Activated naive CD8-positive, alpha-beta T cell (primary cell): ENCODE measurements at regions not wholly inside any gene's neighbourhood (a gene's known extent, or its start where the extent isn't known, plus 50 kb on each side); places are given as distances from the start of the nearest gene placed in this dataset.
"Not testable (repeated sequence)": the region's sequence is repeated elsewhere in the genome, so short reads cannot be mapped to it uniquely, and the experiment has no call there.

Experiments used
- H3K27ac Mint-ChIP-seq: one replicate; pipeline ENCODE4 v1.8.0; 2021; ENCODE audit warnings: mixed read lengths
- H3K27me3 Mint-ChIP-seq: one replicate; pipeline ENCODE4 v1.8.0; 2021; ENCODE audit warnings: mixed read lengths
- H3K36me3 Mint-ChIP-seq: one replicate; pipeline ENCODE4 v1.8.0; 2021; ENCODE audit warnings: mixed read lengths
- H3K4me1 Mint-ChIP-seq: one replicate; pipeline ENCODE4 v1.8.0; 2021; ENCODE audit warnings: low read depth, mixed read lengths
- H3K4me3 Mint-ChIP-seq: one replicate; pipeline ENCODE4 v1.8.0; 2021; ENCODE audit warnings: mild to moderate bottlenecking, mixed read lengths
- H3K9me3 Mint-ChIP-seq: one replicate; pipeline ENCODE4 v1.8.0; 2021; ENCODE audit warnings: low read depth, mixed read lengths

GRCh38 chr9:126067031-126067734 is 259.4 kb upstream of the MVB12B start:
- Mint-ChIP-seq H3K4me3 (no peak overlapping the region), H3K27me3 (peaks cover 6% of the 10 kb centered on the region), H3K9me3 (no peaks in the 10 kb centered on the region), H3K27ac (no peak overlapping the region), H3K4me1 (no peaks in the 10 kb centered on the region), H3K36me3 (no peaks in the 10 kb centered on the region)

GRCh38 chr9:126068534-126069230 is 257.9 kb upstream of the MVB12B start:
- Mint-ChIP-seq H3K4me3 (no peak overlapping the region), H3K27ac (no peak overlapping the region), H3K9me3 (no peaks in the 10 kb centered on the region), H3K27me3 (peaks cover 9% of the 10 kb centered on the region), H3K4me1 (no peaks in the 10 kb centered on the region), H3K36me3 (no peaks in the 10 kb centered on the region)

GRCh38 chr9:126069400-126069955 is 257.2 kb upstream of the MVB12B start:
- H3K27me3 Mint-ChIP-seq = peaks cover 9% of the 10 kb centered on the region
- no peaks in the 10 kb centered on the region for H3K4me1 Mint-ChIP-seq
- H3K9me3 Mint-ChIP-seq = no peaks in the 10 kb centered on the region
- no peaks in the 10 kb centered on the region for H3K36me3 Mint-ChIP-seq
- no peak overlapping the region for H3K27ac Mint-ChIP-seq
- H3K4me3 Mint-ChIP-seq = no peak overlapping the region

GRCh38 chr9:126070058-126070655 is 256.5 kb upstream of the MVB12B start:
- Mint-ChIP-seq H3K27ac (no peak overlapping the region), H3K9me3 (no peaks in the 10 kb centered on the region), H3K27me3 (peaks cover 9% of the 10 kb centered on the region), H3K4me3 (no peak overlapping the region), H3K36me3 (no peaks in the 10 kb centered on the region), H3K4me1 (no peaks in the 10 kb centered on the region)

- Mint-ChIP-seq H3K9me3 (no peaks in the 10 kb centered on the region), H3K4me1 (no peaks in the 10 kb centered on the region), H3K4me3 (no peak overlapping the region), H3K36me3 (no peaks in the 10 kb centered on the region), H3K27ac (no peak overlapping the region), H3K27me3 (peaks cover 6% of the 10 kb centered on the region)
Measured at GRCh38 chr9:126071076-126071750, 255.4 kb upstream of the MVB12B start.

GRCh38 chr9:126077656-126078055 is 249.0 kb upstream of the MVB12B start:
- not testable (repeated sequence) for H3K9me3 Mint-ChIP-seq, H3K36me3 Mint-ChIP-seq, H3K4me1 Mint-ChIP-seq, H3K4me3 Mint-ChIP-seq, H3K27me3 Mint-ChIP-seq, H3K27ac Mint-ChIP-seq

- Mint-ChIP-seq H3K36me3 (no peaks in the 10 kb centered on the region), H3K27me3 (peaks cover 7% of the 10 kb centered on the region), H3K4me3 (no peak overlapping the region), H3K4me1 (peaks cover 16% of the 10 kb centered on the region), H3K27ac (no peak overlapping the region), H3K9me3 (no peaks in the 10 kb centered on the region)
Measured at GRCh38 chr9:126080641-126081040, 246.0 kb upstream of the MVB12B start.

- Mint-ChIP-seq H3K27me3 (peaks cover 7% of the 10 kb centered on the region), H3K27ac (no peak overlapping the region), H3K4me1 (peaks cover 16% of the 10 kb centered on the region), H3K4me3 (no peak overlapping the region), H3K9me3 (no peaks in the 10 kb centered on the region), H3K36me3 (no peaks in the 10 kb centered on the region)
Measured at GRCh38 chr9:126081746-126082145, 244.9 kb upstream of the MVB12B start.

GRCh38 chr9:126084008-126084407 is 242.6 kb upstream of the MVB12B start:
- Mint-ChIP-seq H3K4me3 (no peak overlapping the region), H3K27me3 (peaks cover 5% of the 10 kb centered on the region), H3K27ac (no peak overlapping the region), H3K9me3 (no peaks in the 10 kb centered on the region), H3K4me1 (peaks cover 16% of the 10 kb centered on the region), H3K36me3 (no peaks in the 10 kb centered on the region)

GRCh38 chr9:126084696-126085095 is 241.9 kb upstream of the MVB12B start:
- Mint-ChIP-seq H3K27ac (no peak overlapping the region), H3K4me1 (peaks cover 16% of the 10 kb centered on the region), H3K9me3 (no peaks in the 10 kb centered on the region), H3K27me3 (peaks cover 4% of the 10 kb centered on the region), H3K36me3 (no peaks in the 10 kb centered on the region), H3K4me3 (no peak overlapping the region)

GRCh38 chr9:126085170-126085569 is 241.5 kb upstream of the MVB12B start:
- peaks cover 16% of the 10 kb centered on the region for H3K4me1 Mint-ChIP-seq
- no peaks in the 10 kb centered on the region for H3K9me3 Mint-ChIP-seq
- no peak overlapping the region for H3K27ac Mint-ChIP-seq
- no peaks in the 10 kb centered on the region for H3K36me3 Mint-ChIP-seq
- H3K27me3 Mint-ChIP-seq = peaks cover 1% of the 10 kb centered on the region
- no peak overlapping the region for H3K4me3 Mint-ChIP-seq

- Mint-ChIP-seq H3K27ac (no peak overlapping the region), H3K4me1 (peaks cover 12% of the 10 kb centered on the region), H3K4me3 (no peak overlapping the region), H3K9me3 (no peaks in the 10 kb centered on the region), H3K27me3 (no peaks in the 10 kb centered on the region), H3K36me3 (no peaks in the 10 kb centered on the region)
Measured at GRCh38 chr9:126088336-126088735, 238.3 kb upstream of the MVB12B start.

GRCh38 chr9:126089789-126090188 is 236.8 kb upstream of the MVB12B start:
- Mint-ChIP-seq H3K27ac (no peak overlapping the region), H3K27me3 (peaks cover 1% of the 10 kb centered on the region), H3K9me3 (no peaks in the 10 kb centered on the region), H3K36me3 (no peaks in the 10 kb centered on the region), H3K4me1 (no peaks in the 10 kb centered on the region), H3K4me3 (no peak overlapping the region)

GRCh38 chr9:126093771-126094170 is 232.9 kb upstream of the MVB12B start:
- no peaks in the 10 kb centered on the region for H3K36me3 Mint-ChIP-seq
- no peak overlapping the region for H3K27ac Mint-ChIP-seq
- H3K4me3 Mint-ChIP-seq = no peak overlapping the region
- H3K9me3 Mint-ChIP-seq = no peaks in the 10 kb centered on the region
- no peaks in the 10 kb centered on the region for H3K4me1 Mint-ChIP-seq
- H3K27me3 Mint-ChIP-seq = peaks cover 3% of the 10 kb centered on the region
